ENCODE measurements at regions not wholly inside any gene's neighbourhood (a gene's known extent, or its start where the extent isn't known, plus 50 kb on each side); places are given as distances from the start of the nearest gene placed in this dataset.

DNA sequence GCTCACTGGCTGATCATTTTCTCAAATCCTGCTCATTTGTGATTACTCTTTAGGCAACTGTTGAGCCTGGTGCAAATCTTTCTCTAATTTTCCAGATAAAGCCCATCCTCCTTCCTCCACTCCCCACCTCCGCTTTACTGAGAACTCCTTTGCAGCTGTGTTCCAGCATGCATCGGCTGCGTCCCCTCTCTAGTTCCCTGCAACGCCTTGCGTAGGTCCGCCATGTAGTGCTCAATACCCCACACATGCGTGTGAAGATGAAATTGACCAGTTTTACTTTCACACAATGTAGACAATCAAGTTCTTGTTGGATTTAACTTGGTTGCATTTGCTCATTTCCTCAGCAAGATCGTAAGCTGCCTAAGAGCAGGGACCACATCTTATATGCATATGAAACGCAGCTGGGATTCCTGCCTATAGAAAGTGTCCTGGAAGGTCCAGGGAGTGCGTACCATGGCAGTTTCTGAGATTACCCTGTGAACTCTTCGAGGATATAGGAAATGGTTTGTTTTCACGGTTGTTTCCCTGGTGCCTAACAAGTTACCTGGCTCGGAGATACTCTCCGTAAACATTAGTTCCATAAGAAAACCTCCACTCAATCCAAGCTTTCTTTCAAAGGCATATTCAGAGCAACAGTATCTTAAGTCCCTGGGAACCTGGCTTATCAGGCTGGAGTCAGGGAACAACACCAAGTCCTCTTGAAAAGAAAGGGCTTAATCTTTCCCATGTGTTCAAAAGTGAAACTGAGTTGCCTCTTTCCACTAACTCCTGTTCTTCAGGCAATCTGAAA is 766.4 kb upstream of the ID2 start:
- no peak for DNase-seq

- DNase-seq: no peak
These were observed 765.2 kb upstream of the ID2 start for GRCh38 chr2:7916670-7917069.

GRCh38 chr2:7919510-7919909 is 762.3 kb upstream of the ID2 start:
- DNase-seq: no peak

GRCh38 chr2:7924023-7924762 is 757.7 kb upstream of the ID2 start:
- no peak for DNase-seq

DNA sequence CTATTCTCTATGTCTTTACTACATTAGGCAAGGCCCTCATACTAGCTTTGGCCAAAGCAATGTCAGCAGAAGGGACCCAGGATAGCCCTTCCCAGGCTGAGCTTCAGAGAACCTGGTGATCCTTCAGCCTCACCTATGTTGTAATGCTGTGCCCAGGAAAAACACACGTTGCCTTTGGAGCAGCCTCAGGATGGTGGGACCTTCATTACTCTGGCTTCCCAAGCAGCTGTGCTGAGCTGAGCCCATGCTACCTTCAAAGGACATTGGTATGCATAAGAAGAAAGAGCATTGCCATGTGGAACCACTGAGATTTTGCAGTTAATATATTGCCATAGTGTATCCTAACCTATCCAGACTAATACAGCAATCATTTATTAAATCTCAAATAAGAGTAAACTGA is 756.4 kb upstream of the ID2 start:
- no peak for DNase-seq

- DNase-seq: no peak
These were observed 754.2 kb upstream of the ID2 start for GRCh38 chr2:7927691-7928090.

DNA sequence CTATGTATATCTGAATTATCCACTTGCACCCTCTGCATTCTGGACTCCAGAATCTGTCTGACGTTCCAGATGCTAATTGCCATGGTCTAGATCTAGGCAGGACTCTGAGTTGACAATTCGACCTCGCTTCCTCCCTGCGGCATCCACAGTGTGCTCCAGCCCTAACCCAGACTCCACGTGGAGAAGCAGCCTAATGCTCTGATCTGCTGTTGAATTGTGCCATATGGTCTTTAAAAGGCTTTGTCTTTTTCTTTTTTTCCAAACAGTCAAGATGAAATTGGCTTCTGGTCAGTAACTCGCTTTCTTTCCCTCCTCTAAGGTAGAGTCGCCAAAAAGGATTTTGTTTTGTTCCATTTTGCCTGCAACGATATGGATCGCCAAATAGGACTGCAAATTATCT is 752.6 kb upstream of the ID2 start:
- DNase-seq: no peak

GRCh38 chr2:7930800-7931635 is 750.8 kb upstream of the ID2 start:
- DNase-seq: no peak

GRCh38 chr2:7931808-7932207 is 750.0 kb upstream of the ID2 start:
- no peak for DNase-seq

GRCh38 chr2:7933672-7934071 is 748.2 kb upstream of the ID2 start:
- DNase-seq: no peak

DNA sequence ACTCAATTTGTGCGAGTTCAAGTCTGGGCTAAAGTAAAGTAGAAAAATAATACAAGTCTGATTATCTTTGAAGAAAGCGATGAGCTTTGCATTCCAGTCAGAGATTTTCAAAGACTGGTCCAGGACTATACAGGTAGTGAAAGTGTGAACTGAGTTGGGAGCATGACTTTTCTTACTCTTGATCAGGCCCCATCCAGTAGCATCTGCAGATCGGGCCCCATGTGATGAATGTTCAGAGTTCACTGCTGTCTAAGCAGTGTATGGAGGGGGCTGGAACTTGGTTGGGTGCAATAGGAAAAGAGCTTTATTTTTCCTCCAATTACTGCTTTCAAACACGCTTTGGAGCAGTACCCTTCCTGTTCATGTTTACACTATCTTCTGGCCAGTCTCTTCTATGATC is 747.4 kb upstream of the ID2 start:
- no peak for DNase-seq

DNA sequence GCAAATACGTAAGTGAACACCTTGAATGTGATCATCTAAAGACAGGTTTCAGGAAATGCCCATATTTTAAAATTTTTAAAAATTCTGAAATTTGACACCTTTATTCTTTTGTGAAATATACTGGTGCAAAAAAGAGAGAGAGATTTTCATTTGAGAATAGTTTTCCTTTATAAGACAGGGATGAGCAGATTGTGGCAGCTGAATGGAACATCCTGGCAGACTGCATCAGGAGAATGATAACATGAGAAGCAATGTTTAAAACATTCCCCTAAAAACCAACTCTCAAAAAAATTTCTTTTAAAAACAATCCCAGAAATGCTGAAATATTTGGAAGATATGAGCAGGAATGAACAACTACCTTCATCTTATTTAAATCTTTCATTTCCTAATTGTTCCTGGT is 744.8 kb upstream of the ID2 start:
- no peak for DNase-seq

DNA sequence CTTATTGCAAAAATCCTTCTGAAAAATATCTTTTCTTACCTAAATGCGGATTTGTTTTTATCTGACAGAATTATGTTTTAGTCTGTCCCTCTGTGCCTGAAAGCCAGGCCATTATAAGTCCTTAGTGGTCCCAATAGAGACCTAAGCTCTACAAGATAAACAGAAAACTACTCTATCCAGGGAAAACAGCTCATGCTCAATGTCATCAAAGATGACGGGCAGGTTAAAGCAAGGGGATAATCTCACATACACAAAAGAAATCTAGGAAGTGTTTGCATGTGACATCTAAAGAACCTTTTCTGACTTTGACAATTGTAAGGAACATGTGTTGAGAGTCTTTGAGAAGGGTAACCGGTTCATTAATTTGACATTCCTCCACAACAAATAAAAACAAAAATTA is 741.1 kb upstream of the ID2 start:
- DNase-seq: no peak

- DNase-seq: no peak
These were observed 738.4 kb upstream of the ID2 start for GRCh38 chr2:7943446-7943845.

GRCh38 chr2:7945026-7945425 is 736.8 kb upstream of the ID2 start:
- no peak for DNase-seq

DNA sequence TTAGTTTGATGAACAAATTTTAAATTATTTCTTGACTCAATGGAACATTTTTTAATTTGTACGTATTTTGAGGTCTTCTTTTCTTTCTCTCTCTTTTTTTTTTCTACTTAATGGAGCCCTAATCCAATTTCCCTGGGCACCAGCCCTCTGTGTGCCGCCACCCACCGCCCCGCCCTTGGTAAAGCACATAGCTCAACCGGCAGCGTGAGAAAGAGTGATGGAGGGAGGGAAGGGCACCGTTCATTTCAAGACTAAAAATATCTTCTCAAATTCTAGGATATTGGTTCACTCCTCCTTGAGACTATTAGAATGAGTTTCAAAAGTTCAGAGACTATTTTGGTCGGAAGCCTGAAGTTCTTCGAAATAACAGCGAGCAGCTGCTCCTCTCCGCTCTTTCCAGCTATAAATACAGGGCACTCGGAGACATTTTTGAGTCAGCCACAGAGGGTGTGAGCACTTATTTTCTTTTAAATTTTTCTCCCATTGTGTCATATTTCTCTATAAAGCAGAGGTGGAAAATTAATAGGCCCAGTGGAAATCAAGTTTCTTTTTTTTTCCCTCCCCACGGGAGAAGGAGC is 731.7 kb upstream of the ID2 start:
- DNase-seq: no peak

DNA sequence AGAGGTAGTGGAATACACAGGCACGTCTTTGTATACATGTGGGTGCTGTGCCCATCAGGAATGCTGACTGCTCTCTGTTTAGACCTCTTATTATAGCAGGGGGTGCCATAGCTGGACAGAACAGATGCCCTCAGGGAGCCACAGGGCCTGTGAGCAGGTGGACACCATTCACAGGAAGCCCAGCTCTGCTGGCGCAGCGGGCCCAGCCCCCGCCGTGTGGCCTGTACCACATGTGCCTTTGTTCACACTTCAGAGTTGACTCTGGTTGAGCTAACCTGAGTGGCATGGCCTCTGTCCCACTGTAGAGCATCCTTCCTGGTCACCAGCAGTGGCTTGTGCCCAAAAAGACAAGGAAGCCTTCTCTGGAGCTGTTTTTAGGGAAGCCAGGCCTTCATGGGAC is 730.9 kb upstream of the ID2 start:
- DNase-seq: no peak

GRCh38 chr2:7951490-7951889 is 730.4 kb upstream of the ID2 start:
- no peak for DNase-seq

DNA sequence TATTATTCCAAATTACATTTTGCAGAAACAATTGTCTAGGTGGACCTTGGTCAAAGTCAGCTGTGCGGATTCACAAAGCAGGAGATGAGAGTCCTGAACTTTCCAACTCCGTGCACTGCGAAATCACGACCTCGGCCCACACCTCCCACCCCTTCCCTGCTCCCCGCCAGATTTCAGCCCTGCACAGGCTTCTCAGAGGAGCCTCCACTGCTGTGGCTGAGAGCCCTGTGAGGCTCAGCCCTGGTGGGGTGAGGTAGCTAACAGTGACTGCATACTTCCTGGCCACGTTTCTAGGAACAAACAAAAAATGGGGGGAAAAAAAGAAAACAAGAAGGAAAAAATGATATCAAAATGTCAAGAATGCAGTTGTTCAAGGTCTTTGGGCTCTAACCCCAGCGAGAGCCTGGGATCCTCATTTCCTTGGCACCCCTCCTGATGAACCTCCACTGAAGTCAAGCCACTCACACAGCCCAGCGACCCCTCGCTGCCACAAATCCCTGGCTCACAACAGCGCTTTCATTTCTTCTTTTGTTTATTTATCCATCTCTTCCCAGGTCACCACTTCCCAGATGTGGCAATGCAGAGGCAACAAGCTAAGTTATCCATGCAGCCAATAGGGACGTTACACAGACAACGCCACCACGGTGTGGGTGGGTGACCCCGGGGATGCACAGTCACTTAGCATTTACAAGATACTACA is 729.7 kb upstream of the ID2 start:
- DNase-seq: no peak

DNA sequence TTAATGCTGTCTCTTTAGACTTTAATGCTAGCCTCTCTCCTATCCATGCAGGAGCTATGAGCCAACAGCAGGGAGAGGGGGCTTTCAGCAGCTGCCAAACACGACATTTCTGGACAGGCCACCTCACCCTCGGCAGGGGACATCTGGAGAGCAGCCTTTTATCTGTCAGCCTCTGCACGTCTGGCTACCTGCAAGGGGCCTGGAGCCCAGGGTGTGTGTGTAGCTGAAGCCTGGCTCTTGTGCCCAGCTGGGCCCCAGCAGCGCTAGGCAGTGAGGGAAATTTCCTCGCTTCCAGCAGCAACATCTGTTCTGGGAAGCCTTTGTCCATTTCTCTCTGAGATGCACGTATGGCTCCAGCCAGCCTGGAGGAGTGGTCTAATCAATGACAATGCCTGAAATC is 728.7 kb upstream of the ID2 start:
- no peak for DNase-seq

GRCh38 chr2:7954234-7954633 is 727.6 kb upstream of the ID2 start:
- no peak for DNase-seq

- DNase-seq: no peak
These were observed 725.6 kb upstream of the ID2 start for GRCh38 chr2:7956126-7956689.

Measured in kidney glomerular epithelial cell (primary cell).